GM23248 (cell line): ENCODE measurements at regions not wholly inside any gene's neighbourhood (a gene's known extent, or its start where the extent isn't known, plus 50 kb on each side); places are given as distances from the start of the nearest gene placed in this dataset.

Experiments
- DNase-seq: peaks from one replicate; pipeline ENCODE4 v3.0.0-alpha.2; 2015
- H2AFZ ChIP-seq: fragments of 200-600 bp; sonication (generic); 2 replicates; pipeline ENCODE4 v1.6.1; 2016; ENCODE audit warnings: antibody characterized with exemption
- H3F3A ChIP-seq: fragments of 200-600 bp; sonication (generic); 2 replicates; pipeline ENCODE4 v1.6.1; 2016; ENCODE audit warnings: mild to moderate bottlenecking, antibody characterized with exemption, mixed run types; ENCODE audit not compliant: insufficient read depth
- H3K27ac ChIP-seq: fragments of 200-600 bp; sonication (generic); 2 replicates; pipeline ENCODE4 v1.5.1; 2016; ENCODE audit warnings: mild to moderate bottlenecking
- H3K27me3 ChIP-seq: fragments of 200-600 bp; sonication (generic); replicated peaks from 2 replicates; pipeline ENCODE4 v1.6.1; 2016; ENCODE audit warnings: mild to moderate bottlenecking; ENCODE audit not compliant: insufficient read depth
- H3K36me3 ChIP-seq: fragments of 200-600 bp; sonication (generic); 2 replicates; pipeline ENCODE4 v1.6.1; 2016; ENCODE audit warnings: low read depth, mild to moderate bottlenecking
- H3K4me1 ChIP-seq: fragments of 200-600 bp; sonication (generic); 2 replicates; pipeline ENCODE4 v1.6.1; 2016; ENCODE audit warnings: mild to moderate bottlenecking; ENCODE audit not compliant: insufficient read depth
- H3K4me2 ChIP-seq: fragments of 200-600 bp; sonication (generic); one replicate; pipeline ENCODE4 v1.6.1; 2016; ENCODE audit warnings: mild to moderate bottlenecking; ENCODE audit not compliant: unreplicated experiment
- H3K4me3 ChIP-seq: fragments of 200-600 bp; sonication (generic); 2 replicates; pipeline ENCODE4 v1.5.1; 2016; ENCODE audit warnings: mild to moderate bottlenecking
- H3K79me2 ChIP-seq: fragments of 200-600 bp; sonication (generic); 2 replicates; pipeline ENCODE4 v1.6.1; 2016; ENCODE audit warnings: mild to moderate bottlenecking; ENCODE audit not compliant: insufficient read depth
- H3K9ac ChIP-seq: fragments of 200-600 bp; sonication (generic); 2 replicates; pipeline ENCODE4 v1.6.1; 2016; ENCODE audit warnings: mild to moderate bottlenecking
- H3K9me2 ChIP-seq: fragments of 200-600 bp; sonication (generic); 2 replicates; pipeline ENCODE4 v1.6.1; 2016; ENCODE audit warnings: mixed run types, mild to moderate bottlenecking, moderate library complexity; ENCODE audit not compliant: insufficient read depth
- H3K9me3 ChIP-seq: fragments of 200-600 bp; sonication (generic); one replicate; pipeline ENCODE4 v1.6.1; 2017; ENCODE audit warnings: low read depth
- H4K20me1 ChIP-seq: fragments of 200-600 bp; sonication (generic); 2 replicates; pipeline ENCODE4 v1.6.0; 2016; ENCODE audit not compliant: insufficient read depth
- EZH2 ChIP-seq: fragments of 200-600 bp; sonication (generic); IDR thresholded peaks from 2 replicates; pipeline ENCODE4 v1.6.1; 2018; ENCODE audit warnings: antibody characterized with exemption, mild to moderate bottlenecking; ENCODE audit not compliant: insufficient read depth, poor library complexity, severe bottlenecking
- EZH2phosphoT487 ChIP-seq: fragments of 200-600 bp; sonication (generic); IDR thresholded peaks from 2 replicates; pipeline ENCODE4 v1.6.1; 2018; ENCODE audit warnings: antibody characterized with exemption, moderate library complexity, mild to moderate bottlenecking, low read depth; ENCODE audit not compliant: insufficient read depth
- WGBS, 2 experiments: methylation state at CpG; one replicate each; pipeline ENCODE4 v1.1.6; 2015 to 2017; ENCODE audit warnings: low lambda C conversion rate in 2 of 2, low coverage in 1 of 2; ENCODE audit errors: missing lambda C conversion rate in 2 of 2; 5-methylcytosine and 5-hydroxymethylcytosine counted together
- in situ Hi-C: fragments of 300-500 bp; cut with MboI; formaldehyde crosslinking; loops from 2 replicates; pipeline ENCODE4 v1.15.0; 2020

DNA sequence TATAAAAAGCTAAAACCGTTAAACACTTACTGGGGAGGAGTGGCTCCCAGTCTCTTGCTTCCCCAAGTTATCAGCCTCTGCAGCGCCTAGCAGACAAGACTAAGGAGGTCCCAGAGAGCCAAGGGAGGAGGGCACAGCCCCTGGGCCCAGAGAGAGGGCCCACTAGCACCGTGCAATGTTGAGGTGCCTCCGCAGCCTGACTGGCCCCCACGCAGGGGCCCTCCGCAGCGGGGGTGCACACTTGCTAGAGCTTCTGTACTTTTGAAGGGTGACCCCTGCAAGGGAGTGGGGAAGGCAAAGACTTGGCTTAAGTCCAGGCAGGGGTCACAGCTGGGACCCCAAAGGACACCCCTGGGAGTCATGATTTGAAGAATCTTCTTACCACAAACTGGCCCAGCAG, 98.0 kb downstream of the ADAMTS15 start:
- Histone ChIP-seq H3K27me3 (0 out of 2 replicates have a peak, but pooled peaks cover 4% of the 10 kb centered on the region), H3K79me2 (no peaks in the 10 kb centered on the region), H3K27ac (no peak overlapping the region), H4K20me1 (no peaks in the 10 kb centered on the region), H3K4me2 (no peak overlapping the region), H3K36me3 (no peaks in the 10 kb centered on the region), H3K4me1 (peaks cover 10% of the 10 kb centered on the region; the same call in 1 of the 2 replicates), H3K9me2 (no peaks in the 10 kb centered on the region), H3K4me3 (no peak overlapping the region), H3F3A (peaks cover 15% of the 10 kb centered on the region; the same call in 1 of the 2 replicates), H2AFZ (no peak overlapping the region), H3K9me3 (no peaks in the 10 kb centered on the region), H3K9ac (no peak overlapping the region)
- WGBS, 2 experiments, result 84% methylated on average over 7 of the region's 7 CpGs
- no peak for TF ChIP-seq EZH2
- no peak for TF ChIP-seq EZH2phosphoT487
- in situ Hi-C loops, result no loop called here
- no peak for DNase-seq

- 0 out of 2 replicates have a peak, but pooled peaks cover 4% of the 10 kb centered on the region for H3K27me3 ChIP-seq
- H3K36me3 ChIP-seq, result no peaks in the 10 kb centered on the region
- peaks cover 10% of the 10 kb centered on the region; the same call in 1 of the 2 replicates for H3K4me1 ChIP-seq
- no peaks in the 10 kb centered on the region for H3K79me2 ChIP-seq
- no peak overlapping the region for H2AFZ ChIP-seq
- TF ChIP-seq EZH2phosphoT487 (no peak), EZH2 (no peak)
- H3K4me3 ChIP-seq, result no peak overlapping the region
- WGBS, 2 experiments, result 90 to 91% methylated on average over 33 of the region's 33 CpGs
- no peak overlapping the region for H3K4me2 ChIP-seq
- H3K9me3 ChIP-seq, result no peaks in the 10 kb centered on the region
- H4K20me1 ChIP-seq, result no peaks in the 10 kb centered on the region
- in situ Hi-C loops, result no loop called here
- H3F3A ChIP-seq, result peaks cover 15% of the 10 kb centered on the region; the same call in 1 of the 2 replicates
- H3K27ac ChIP-seq, result no peak overlapping the region
- H3K9me2 ChIP-seq, result no peaks in the 10 kb centered on the region
- DNase-seq, result no peak
- no peak overlapping the region for H3K9ac ChIP-seq
These were observed 98.7 kb downstream of the ADAMTS15 start for GRCh38 chr11:130546901-130547694.

DNA sequence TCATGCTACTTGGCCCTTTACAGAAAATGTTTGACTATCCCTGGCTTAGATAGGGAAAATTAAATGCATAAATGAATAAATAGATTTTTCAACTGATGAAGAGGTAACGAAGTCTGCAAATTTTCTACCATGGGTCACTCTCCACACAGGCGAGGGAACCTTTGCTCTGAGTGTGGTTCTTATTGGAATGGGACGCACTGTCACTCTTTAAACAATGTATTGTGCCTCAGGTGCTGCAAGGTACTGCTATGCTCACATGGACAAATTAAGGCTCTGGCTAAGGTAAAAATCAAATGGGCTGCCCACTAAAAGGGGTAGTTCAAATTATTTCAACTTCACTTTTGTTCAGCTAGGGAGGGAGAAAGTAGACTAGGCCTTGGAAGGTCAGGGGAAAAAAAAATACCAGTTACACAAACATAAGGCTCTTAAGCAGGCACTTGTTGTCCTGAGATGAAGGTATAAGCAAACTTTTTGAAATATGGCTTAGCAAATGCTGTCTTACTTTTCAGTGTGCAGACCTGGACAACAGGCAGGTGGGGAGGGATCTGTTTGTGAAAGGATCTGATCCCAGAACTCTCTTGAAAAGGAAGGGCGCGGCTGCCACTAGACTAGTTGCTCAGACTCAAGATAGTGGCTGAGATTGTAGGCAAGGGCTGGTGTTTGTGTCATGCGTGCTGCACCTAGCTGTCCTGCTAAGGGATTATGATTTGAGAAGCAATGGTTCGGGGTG, 99.5 kb downstream of the ADAMTS15 start:
- 89 to 91% methylated on average over 7 of the region's 7 CpGs for WGBS, 2 experiments
- H3K4me3 ChIP-seq, result no peak overlapping the region
- no peak overlapping the region for H2AFZ ChIP-seq
- no peak for DNase-seq
- no peaks in the 10 kb centered on the region for H4K20me1 ChIP-seq
- H3K4me1 ChIP-seq, result peaks cover 13% of the 10 kb centered on the region
- no peaks in the 10 kb centered on the region for H3K9me2 ChIP-seq
- no peaks in the 10 kb centered on the region for H3K79me2 ChIP-seq
- H3K27me3 ChIP-seq, result 0 out of 2 replicates have a peak, but pooled peaks cover 4% of the 10 kb centered on the region
- peaks cover 15% of the 10 kb centered on the region; the same call in 1 of the 2 replicates for H3F3A ChIP-seq
- in situ Hi-C loops, result no loop called here
- no peak overlapping the region for H3K27ac ChIP-seq
- H3K9ac ChIP-seq, result no peak overlapping the region
- TF ChIP-seq EZH2, result no peak
- no peak for TF ChIP-seq EZH2phosphoT487
- no peak overlapping the region for H3K4me2 ChIP-seq
- H3K9me3 ChIP-seq, result no peaks in the 10 kb centered on the region
- H3K36me3 ChIP-seq, result no peaks in the 10 kb centered on the region

DNA sequence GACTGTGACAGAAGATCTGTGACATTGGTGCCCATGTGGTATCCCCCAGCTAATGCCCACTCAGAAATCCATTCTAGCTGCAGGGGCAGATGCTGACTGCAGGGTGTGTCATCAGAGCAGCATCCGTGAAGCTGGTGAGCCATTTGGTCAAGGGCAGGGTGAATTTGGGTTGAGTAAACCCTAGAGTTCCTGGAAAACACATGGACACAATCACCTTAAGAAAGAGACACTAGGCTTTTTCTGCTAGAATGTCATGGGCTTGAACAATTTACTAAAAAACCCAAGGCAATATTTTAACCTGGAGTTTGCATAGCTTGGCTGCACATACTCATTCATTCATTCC, 100.0 kb downstream of the ADAMTS15 start:
- Histone ChIP-seq H3K36me3 (no peaks in the 10 kb centered on the region), H3K4me3 (no peak overlapping the region), H3K27me3 (0 out of 2 replicates have a peak, but pooled peaks cover 2% of the 10 kb centered on the region), H3K27ac (no peak overlapping the region), H3K9me3 (no peaks in the 10 kb centered on the region), H2AFZ (no peak overlapping the region), H4K20me1 (no peaks in the 10 kb centered on the region), H3K4me2 (no peak overlapping the region), H3K4me1 (peaks cover 16% of the 10 kb centered on the region), H3K9me2 (no peaks in the 10 kb centered on the region), H3F3A (peaks cover 16% of the 10 kb centered on the region; the same call in 1 of the 2 replicates), H3K79me2 (no peaks in the 10 kb centered on the region), H3K9ac (no peak overlapping the region)
- WGBS, 2 experiments, result 0 to 3% methylated on average over 1 of the region's 1 CpG
- TF ChIP-seq EZH2 (no peak), EZH2phosphoT487 (no peak)
- peak; percentile 69 for DNase-seq
- in situ Hi-C loops, result no loop called here
